ENCODE measurements at regions not wholly inside any gene's neighbourhood (a gene's known extent, or its start where the extent isn't known, plus 50 kb on each side); places are given as distances from the start of the nearest gene placed in this dataset.

- TF ChIP-seq, protein P1, sequence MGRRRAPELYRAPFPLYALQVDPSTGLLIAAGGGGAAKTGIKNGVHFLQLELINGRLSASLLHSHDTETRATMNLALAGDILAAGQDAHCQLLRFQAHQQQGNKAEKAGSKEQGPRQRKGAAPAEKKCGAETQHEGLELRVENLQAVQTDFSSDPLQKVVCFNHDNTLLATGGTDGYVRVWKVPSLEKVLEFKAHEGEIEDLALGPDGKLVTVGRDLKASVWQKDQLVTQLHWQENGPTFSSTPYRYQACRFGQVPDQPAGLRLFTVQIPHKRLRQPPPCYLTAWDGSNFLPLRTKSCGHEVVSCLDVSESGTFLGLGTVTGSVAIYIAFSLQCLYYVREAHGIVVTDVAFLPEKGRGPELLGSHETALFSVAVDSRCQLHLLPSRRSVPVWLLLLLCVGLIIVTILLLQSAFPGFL (CRISPR knock-in tag; IDR thresholded peaks at IDR 0.05; ENCODE audit: borderline replicate concordance): no peak
- TF ChIP-seq ZNF671 (CRISPR knock-in tag; IDR thresholded peaks at IDR 0.05) (no peak), NFATC4 (CRISPR knock-in tag; IDR thresholded peaks at IDR 0.05) (no peak), TCF7 (CRISPR knock-in tag; IDR thresholded peaks at IDR 0.05; ENCODE audit: low read depth) (no peak), FOXJ3 (CRISPR knock-in tag; IDR thresholded peaks at IDR 0.05; ENCODE audit: borderline replicate concordance) (no peak)
These were observed 154.7 kb upstream of the CNTNAP5 start (continued) for GRCh38 chr2:123870206-123870880.

- Mint-ChIP-seq H3K4me1 (peaks cover 7% of the 10 kb centered on the region; the same call in 1 of the 2 replicates), H3K27ac (peak overlapping the region; percentile 19), H3K27me3 (ENCODE audit: low read depth) (no peaks in the 10 kb centered on the region), H3K4me3 (no peak overlapping the region), H3K9me3 (peaks cover 5% of the 10 kb centered on the region), H3K36me3 (no peaks in the 10 kb centered on the region)
- TF ChIP-seq ZSCAN18 (CRISPR knock-in tag; IDR thresholded peaks at IDR 0.05) (no peak), GRHL2 (CRISPR knock-in tag; IDR thresholded peaks at IDR 0.05; ENCODE audit: insufficient replicate concordance, severe bottlenecking) (no peak), ATF3 (CRISPR knock-in tag; conservative IDR thresholded peaks at IDR 0.05) (no peak), TEAD1 (CRISPR knock-in tag; IDR thresholded peaks at IDR 0.05) (no peak), ZMAT4 (CRISPR knock-in tag; IDR thresholded peaks at IDR 0.05) (no peak), GTF2I (CRISPR knock-in tag; conservative IDR thresholded peaks at IDR 0.05) (no peak)
- DNase-seq (ENCODE audit: low spot score) (no peak), ATAC-seq (peak; percentile 55)
- ChIA-PET CTCF (no interaction called here), POLR2A (no interaction called here)
These were observed 154.2 kb upstream of the CNTNAP5 start for GRCh38 chr2:123870881-123871276.

- no peak for ATAC-seq
- Mint-ChIP-seq H3K36me3 (peaks cover 43% of the 10 kb centered on the region), H3K27me3 (ENCODE audit: low read depth) (peaks cover 6% of the 10 kb centered on the region; the same call in 1 of the 2 replicates), H3K4me3 (no peak overlapping the region), H3K4me1 (no peaks in the 10 kb centered on the region), H3K27ac (no peak overlapping the region), H3K9me3 (peaks cover 58% of the 10 kb centered on the region)
- TF ChIP-seq, protein P2, sequence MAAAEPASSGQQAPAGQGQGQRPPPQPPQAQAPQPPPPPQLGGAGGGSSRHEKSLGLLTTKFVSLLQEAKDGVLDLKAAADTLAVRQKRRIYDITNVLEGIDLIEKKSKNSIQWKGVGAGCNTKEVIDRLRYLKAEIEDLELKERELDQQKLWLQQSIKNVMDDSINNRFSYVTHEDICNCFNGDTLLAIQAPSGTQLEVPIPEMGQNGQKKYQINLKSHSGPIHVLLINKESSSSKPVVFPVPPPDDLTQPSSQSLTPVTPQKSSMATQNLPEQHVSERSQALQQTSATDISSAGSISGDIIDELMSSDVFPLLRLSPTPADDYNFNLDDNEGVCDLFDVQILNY (CRISPR knock-in tag; IDR thresholded peaks at IDR 0.05): no peak
- no peak for TF ChIP-seq SP1 (CRISPR knock-in tag; conservative IDR thresholded peaks at IDR 0.05)
- POLR2A ChIA-PET: no interaction called here
- no peak for DNase-seq (ENCODE audit: low spot score)
- CTCF ChIA-PET: no interaction called here
These were observed 134.9 kb upstream of the CNTNAP5 start for GRCh38 chr2:123890148-123890547.

DNA sequence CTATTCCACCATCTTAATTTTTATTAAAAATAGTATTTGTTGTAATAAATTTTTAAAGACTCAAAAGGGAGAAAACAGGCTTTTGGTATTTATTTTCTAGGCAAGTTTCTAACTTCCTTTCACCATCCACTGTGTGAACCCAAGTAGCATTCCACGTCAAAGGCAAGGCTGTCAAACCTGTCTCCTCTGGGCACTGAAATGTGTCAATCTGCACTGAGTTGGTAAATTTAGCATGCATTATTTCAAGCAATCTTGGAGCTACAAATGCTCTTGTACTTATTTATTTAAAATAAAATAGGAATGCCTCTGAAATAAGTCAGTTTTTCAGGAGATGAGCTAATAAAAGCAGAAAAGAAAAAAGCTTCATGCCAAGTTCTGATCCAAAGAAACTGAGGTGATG, 130.9 kb upstream of the CNTNAP5 start:
- Mint-ChIP-seq H3K9me3 (peaks cover 46% of the 10 kb centered on the region), H3K27ac (no peak overlapping the region), H3K4me1 (no peaks in the 10 kb centered on the region), H3K27me3 (ENCODE audit: low read depth) (peaks cover 6% of the 10 kb centered on the region; the same call in 1 of the 2 replicates), H3K36me3 (peaks cover 29% of the 10 kb centered on the region), H3K4me3 (no peak overlapping the region)
- DNase-seq (ENCODE audit: low spot score): no peak
- CTCF ChIA-PET: no interaction called here
- POLR2A ChIA-PET: no interaction called here
- no peak for ATAC-seq
- TF ChIP-seq ZNF416 (CRISPR knock-in tag; IDR thresholded peaks at IDR 0.05) (no peak), ATF6 (CRISPR knock-in tag; IDR thresholded peaks at IDR 0.05) (no peak), ESRRA (CRISPR knock-in tag; IDR thresholded peaks at IDR 0.05; ENCODE audit: borderline replicate concordance) (no peak), ELF4 (CRISPR knock-in tag; IDR thresholded peaks at IDR 0.05; ENCODE audit: low read depth) (no peak), ETV6 (CRISPR knock-in tag; IDR thresholded peaks at IDR 0.05) (no peak)

Measured in WTC11 (cell line).